GM21390 (cell line): ENCODE measurements at regions not wholly inside any gene's neighbourhood (a gene's known extent, or its start where the extent isn't known, plus 50 kb on each side); places are given as distances from the start of the nearest gene placed in this dataset.
"Not testable (repeated sequence)": the region's sequence is repeated elsewhere in the genome, so short reads cannot be mapped to it uniquely, and the experiment has no call there.

Source experiments
- ATAC-seq: cut with Tn5 transposase; IDR thresholded peaks from one replicate; pipeline ENCODE4 v1.9.1; 2021; ENCODE audit not compliant: unreplicated experiment

- no peak for ATAC-seq
These were observed 116.8 kb upstream of the SLC38A4 start for GRCh38 chr12:46942579-46942978.

GRCh38 chr12:46944088-46944487, 118.3 kb upstream of the SLC38A4 start:
- no peak for ATAC-seq

- ATAC-seq: no peak
These were observed 119.0 kb upstream of the SLC38A4 start for GRCh38 chr12:46944771-46945170.

GRCh38 chr12:46945591-46945990, 119.8 kb upstream of the SLC38A4 start:
- ATAC-seq: no peak

GRCh38 chr12:46946137-46946536, 120.3 kb upstream of the SLC38A4 start:
- ATAC-seq: no peak

GRCh38 chr12:46948936-46949545, 123.2 kb upstream of the SLC38A4 start:
- ATAC-seq: no peak

GRCh38 chr12:46950094-46950493, 124.3 kb upstream of the SLC38A4 start:
- ATAC-seq: no peak

- ATAC-seq: no peak
These were observed 126.4 kb upstream of the PCED1B start for GRCh38 chr12:46952880-46953483.

- ATAC-seq: no peak
These were observed 122.9 kb upstream of the PCED1B start for GRCh38 chr12:46956451-46957035.

GRCh38 chr12:46958053-46958452, 121.4 kb upstream of the PCED1B start:
- no peak for ATAC-seq

GRCh38 chr12:46958599-46959290, 120.7 kb upstream of the PCED1B start:
- no peak for ATAC-seq

- ATAC-seq: no peak
These were observed 119.9 kb upstream of the PCED1B start for GRCh38 chr12:46959502-46959901.

- no peak for ATAC-seq
These were observed 118.7 kb upstream of the PCED1B start for GRCh38 chr12:46960681-46961080.

GRCh38 chr12:46963191-46963590, 116.2 kb upstream of the PCED1B start:
- no peak for ATAC-seq

- ATAC-seq: no peak
These were observed 115.1 kb upstream of the PCED1B start for GRCh38 chr12:46963977-46964971.

- ATAC-seq: no peak
These were observed 114.3 kb upstream of the PCED1B start for GRCh38 chr12:46965137-46965536.

GRCh38 chr12:46965880-46966279, 113.5 kb upstream of the PCED1B start:
- no peak for ATAC-seq

- ATAC-seq: no peak
These were observed 108.8 kb upstream of the PCED1B start for GRCh38 chr12:46970636-46971035.

- not testable (repeated sequence) for ATAC-seq
These were observed 105.5 kb upstream of the PCED1B start for GRCh38 chr12:46973937-46974336.

- no peak for ATAC-seq
These were observed 101.5 kb upstream of the PCED1B start for GRCh38 chr12:46977871-46978375.

GRCh38 chr12:46981622-46982021, 97.8 kb upstream of the PCED1B start:
- no peak for ATAC-seq
